Type B pancreatic cell (in vitro differentiated cells): ENCODE measurements at regions not wholly inside any gene's neighbourhood (a gene's known extent, or its start where the extent isn't known, plus 50 kb on each side); places are given as distances from the start of the nearest gene placed in this dataset.

ENCODE experiments used
- DNase-seq: peaks from one replicate; pipeline ENCODE4 v3.0.0; 2021; ENCODE audit warnings: mixed read lengths; ENCODE audit not compliant: unreplicated experiment; ENCODE audit errors: extremely low spot score
- H3K27ac Mint-ChIP-seq: 2 replicates; pipeline ENCODE4 v1.8.0; 2021; ENCODE audit warnings: mild to moderate bottlenecking, mixed read lengths
- H3K27me3 Mint-ChIP-seq: 2 replicates; pipeline ENCODE4 v1.8.0; 2021; ENCODE audit warnings: mixed read lengths
- H3K36me3 Mint-ChIP-seq: 2 replicates; pipeline ENCODE4 v1.8.0; 2021; ENCODE audit warnings: mixed read lengths
- H3K4me1 Mint-ChIP-seq: one replicate; pipeline ENCODE4 v1.8.0; 2021; ENCODE audit warnings: mixed read lengths; ENCODE audit not compliant: unreplicated experiment
- H3K4me3 Mint-ChIP-seq: 2 replicates; pipeline ENCODE4 v1.8.0; 2021; ENCODE audit warnings: mild to moderate bottlenecking, mixed read lengths
- H3K9me3 Mint-ChIP-seq: 2 replicates; pipeline ENCODE4 v1.8.0; 2021; ENCODE audit warnings: mixed read lengths
- TF ChIP-seq, protein P1 (sequence below): fragments of 200-600 bp; sonication (generic); conservative IDR thresholded peaks from 2 replicates; pipeline ENCODE4 v1.5.0; 2021; ENCODE audit warnings: antibody characterized with exemption, mild to moderate bottlenecking

- H3K4me3 Mint-ChIP-seq, result no peak overlapping the region
- peaks cover 14% of the 10 kb centered on the region for H3K4me1 Mint-ChIP-seq
- no peaks in the 10 kb centered on the region for H3K9me3 Mint-ChIP-seq
- no peaks in the 10 kb centered on the region for H3K27me3 Mint-ChIP-seq
- TF ChIP-seq, protein P1, sequence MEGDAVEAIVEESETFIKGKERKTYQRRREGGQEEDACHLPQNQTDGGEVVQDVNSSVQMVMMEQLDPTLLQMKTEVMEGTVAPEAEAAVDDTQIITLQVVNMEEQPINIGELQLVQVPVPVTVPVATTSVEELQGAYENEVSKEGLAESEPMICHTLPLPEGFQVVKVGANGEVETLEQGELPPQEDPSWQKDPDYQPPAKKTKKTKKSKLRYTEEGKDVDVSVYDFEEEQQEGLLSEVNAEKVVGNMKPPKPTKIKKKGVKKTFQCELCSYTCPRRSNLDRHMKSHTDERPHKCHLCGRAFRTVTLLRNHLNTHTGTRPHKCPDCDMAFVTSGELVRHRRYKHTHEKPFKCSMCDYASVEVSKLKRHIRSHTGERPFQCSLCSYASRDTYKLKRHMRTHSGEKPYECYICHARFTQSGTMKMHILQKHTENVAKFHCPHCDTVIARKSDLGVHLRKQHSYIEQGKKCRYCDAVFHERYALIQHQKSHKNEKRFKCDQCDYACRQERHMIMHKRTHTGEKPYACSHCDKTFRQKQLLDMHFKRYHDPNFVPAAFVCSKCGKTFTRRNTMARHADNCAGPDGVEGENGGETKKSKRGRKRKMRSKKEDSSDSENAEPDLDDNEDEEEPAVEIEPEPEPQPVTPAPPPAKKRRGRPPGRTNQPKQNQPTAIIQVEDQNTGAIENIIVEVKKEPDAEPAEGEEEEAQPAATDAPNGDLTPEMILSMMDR, result no peak
- no peak overlapping the region for H3K27ac Mint-ChIP-seq
- H3K36me3 Mint-ChIP-seq, result no peaks in the 10 kb centered on the region
- DNase-seq, result no peak
Observed at GRCh38 chr4:173929921-173930320, 353.5 kb downstream of the FBXO8 start.

DNA sequence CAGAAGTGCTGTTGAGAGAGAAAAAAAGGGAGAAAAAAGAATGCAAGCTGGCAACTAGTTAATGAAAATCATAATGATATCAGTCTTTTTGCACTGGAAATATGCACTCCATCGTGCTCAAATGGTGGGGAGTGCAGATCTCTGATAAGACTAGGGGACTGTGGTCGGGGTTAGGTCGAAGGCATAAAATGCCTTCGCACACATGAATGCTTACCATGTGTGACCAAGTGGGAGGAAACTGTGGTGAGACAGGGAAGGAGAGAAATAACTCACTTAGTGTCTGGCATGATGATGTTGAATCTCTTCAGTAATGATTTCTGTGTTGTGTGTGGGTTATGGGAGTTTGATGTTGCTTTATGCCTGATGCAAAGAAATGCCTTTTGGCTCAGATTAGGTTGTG, 358.9 kb downstream of the FBXO8 start:
- no peak overlapping the region for H3K27ac Mint-ChIP-seq
- TF ChIP-seq, protein P1, result no peak
- H3K9me3 Mint-ChIP-seq, result no peaks in the 10 kb centered on the region
- no peaks in the 10 kb centered on the region for H3K27me3 Mint-ChIP-seq
- DNase-seq, result no peak
- no peak overlapping the region for H3K4me3 Mint-ChIP-seq
- no peaks in the 10 kb centered on the region for H3K36me3 Mint-ChIP-seq
- peaks cover 12% of the 10 kb centered on the region for H3K4me1 Mint-ChIP-seq

- TF ChIP-seq, protein P1, result no peak
- no peaks in the 10 kb centered on the region for H3K36me3 Mint-ChIP-seq
- H3K4me1 Mint-ChIP-seq, result peaks cover 18% of the 10 kb centered on the region
- H3K27ac Mint-ChIP-seq, result no peak overlapping the region
- DNase-seq, result no peak
- no peaks in the 10 kb centered on the region for H3K9me3 Mint-ChIP-seq
- H3K27me3 Mint-ChIP-seq, result no peaks in the 10 kb centered on the region
- H3K4me3 Mint-ChIP-seq, result no peak overlapping the region
Observed at GRCh38 chr4:173919861-173920260, 363.6 kb downstream of the FBXO8 start.

DNA sequence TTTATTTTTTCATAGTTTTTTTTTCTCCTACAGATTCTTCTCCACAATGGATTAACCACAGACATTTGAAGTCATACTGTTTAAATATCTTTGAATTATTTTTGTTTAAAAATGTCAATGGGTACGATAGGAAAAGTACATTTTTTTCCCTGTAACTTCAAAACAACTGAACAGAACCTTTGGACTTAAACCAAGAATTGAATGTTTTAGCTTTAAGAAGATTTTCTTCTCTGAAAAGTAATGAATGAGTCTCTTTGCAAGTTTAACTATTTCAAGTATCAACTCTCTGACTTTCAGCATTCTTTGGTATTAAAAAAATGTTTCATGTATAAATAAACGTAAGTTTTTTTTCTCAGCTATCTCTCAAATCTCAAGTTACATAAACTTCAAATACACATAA, 364.3 kb downstream of the FBXO8 start:
- TF ChIP-seq, protein P1, result no peak
- H3K27me3 Mint-ChIP-seq, result no peaks in the 10 kb centered on the region
- H3K9me3 Mint-ChIP-seq, result no peaks in the 10 kb centered on the region
- H3K36me3 Mint-ChIP-seq, result no peaks in the 10 kb centered on the region
- H3K27ac Mint-ChIP-seq, result no peak overlapping the region
- H3K4me1 Mint-ChIP-seq, result peaks cover 12% of the 10 kb centered on the region
- DNase-seq, result no peak
- no peak overlapping the region for H3K4me3 Mint-ChIP-seq

DNA sequence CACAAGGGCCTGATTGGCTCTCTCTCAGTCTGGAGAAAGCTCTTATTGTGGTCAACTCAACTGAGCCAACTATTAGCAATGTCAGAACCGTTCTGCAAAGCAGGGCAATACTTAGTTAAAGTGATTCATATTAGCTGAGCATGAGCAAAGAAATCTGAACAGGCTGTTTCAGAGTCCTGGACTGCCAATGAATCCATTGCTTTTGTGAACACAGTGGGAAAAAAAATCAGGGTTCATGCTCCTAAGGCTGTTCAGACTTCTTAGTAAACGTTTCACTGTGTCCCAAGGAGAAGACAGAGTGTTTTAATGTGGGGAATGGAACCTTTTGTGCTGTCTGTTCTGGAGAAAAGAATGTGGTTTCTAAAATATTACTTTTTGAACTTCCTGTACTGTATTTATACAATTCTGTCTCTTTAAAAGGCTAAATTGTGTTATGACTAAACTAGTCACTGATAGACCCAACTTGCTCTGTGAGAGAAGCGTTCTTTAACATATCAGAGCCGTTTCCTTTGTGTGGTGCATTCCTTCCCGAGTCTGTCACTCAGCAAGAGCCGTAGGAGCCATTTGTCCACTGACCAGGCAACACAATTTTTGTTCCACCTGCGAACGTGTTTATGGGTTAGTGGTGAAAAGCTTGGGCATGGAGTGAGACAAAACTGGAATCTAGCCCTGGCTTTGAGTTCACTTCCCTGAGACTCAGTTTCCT, 366.1 kb downstream of the FBXO8 start:
- DNase-seq, result no peak
- Mint-ChIP-seq H3K36me3 (no peaks in the 10 kb centered on the region), H3K27ac (no peak overlapping the region), H3K4me1 (peaks cover 12% of the 10 kb centered on the region), H3K27me3 (no peaks in the 10 kb centered on the region), H3K9me3 (no peaks in the 10 kb centered on the region), H3K4me3 (no peak overlapping the region)
- TF ChIP-seq, protein P1, result no peak
